ENCODE measurements at regions not wholly inside any gene's neighbourhood (a gene's known extent, or its start where the extent isn't known, plus 50 kb on each side); places are given as distances from the start of the nearest gene placed in this dataset.

- FAIRE-seq (no peak), DNase-seq (ENCODE audit: insufficient read length, low spot score) (no peak)
Measured at GRCh38 chr18:70384181-70384790, 95.4 kb downstream of the SOCS6 start.

GRCh38 chr18:70382992-70383717 lies 94.3 kb downstream of the SOCS6 start:
- DNase-seq (ENCODE audit: insufficient read length, low spot score) (no peak), FAIRE-seq (no peak)

- FAIRE-seq (no peak), DNase-seq (ENCODE audit: insufficient read length, low spot score) (no peak)
Measured at GRCh38 chr18:70382017-70382416, 93.2 kb downstream of the SOCS6 start.

DNA sequence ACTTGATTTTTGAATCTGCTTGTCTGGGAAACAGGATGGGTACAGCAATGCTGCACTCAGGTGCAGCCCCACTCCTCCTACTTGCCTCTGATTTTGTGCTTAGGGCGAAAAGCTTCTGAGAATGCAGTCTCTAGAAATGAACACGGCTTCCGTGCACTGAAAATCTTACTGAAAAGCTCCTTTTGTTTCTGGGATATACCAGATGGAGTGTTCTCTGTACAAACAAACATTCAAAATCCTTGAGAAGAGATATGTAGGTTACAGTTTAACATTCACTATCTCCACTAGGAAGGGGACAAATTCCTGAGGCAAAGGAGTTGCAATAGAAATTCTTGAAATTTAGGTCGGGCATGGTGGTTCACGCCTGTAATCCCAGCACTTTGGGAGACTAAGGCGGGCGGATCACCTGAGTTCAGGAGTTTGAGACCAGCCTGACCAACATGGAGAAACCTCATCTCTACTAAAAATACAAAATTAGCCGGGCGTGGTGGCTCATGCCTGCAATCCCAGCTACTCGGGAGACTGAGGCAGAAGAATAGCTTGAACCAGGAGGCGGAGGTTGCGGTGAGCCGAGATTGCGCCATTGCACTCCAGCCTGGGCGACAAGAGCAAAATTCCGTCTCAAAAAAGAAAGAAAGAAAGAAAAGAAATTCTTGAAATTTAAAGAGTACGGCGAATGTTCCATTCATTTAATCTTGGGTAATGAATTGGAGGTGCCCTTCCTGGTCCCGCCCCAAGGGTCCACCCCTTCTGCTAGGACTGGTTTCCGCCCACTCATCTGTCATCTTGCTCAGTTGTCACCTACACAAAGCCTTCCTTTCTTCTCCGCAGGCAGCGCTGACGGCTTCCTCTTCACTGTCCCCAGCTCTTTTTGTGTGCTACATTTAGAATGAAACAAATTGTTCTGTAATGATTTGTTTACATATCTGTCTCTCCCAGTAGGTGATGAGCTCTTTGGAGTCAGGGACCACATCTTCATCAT lies 92.4 kb downstream of the SOCS6 start:
- FAIRE-seq (no peak), DNase-seq (ENCODE audit: insufficient read length, low spot score) (no peak)
